ENCODE measurements at regions not wholly inside any gene's neighbourhood (a gene's known extent, or its start where the extent isn't known, plus 50 kb on each side); places are given as distances from the start of the nearest gene placed in this dataset.

DNA sequence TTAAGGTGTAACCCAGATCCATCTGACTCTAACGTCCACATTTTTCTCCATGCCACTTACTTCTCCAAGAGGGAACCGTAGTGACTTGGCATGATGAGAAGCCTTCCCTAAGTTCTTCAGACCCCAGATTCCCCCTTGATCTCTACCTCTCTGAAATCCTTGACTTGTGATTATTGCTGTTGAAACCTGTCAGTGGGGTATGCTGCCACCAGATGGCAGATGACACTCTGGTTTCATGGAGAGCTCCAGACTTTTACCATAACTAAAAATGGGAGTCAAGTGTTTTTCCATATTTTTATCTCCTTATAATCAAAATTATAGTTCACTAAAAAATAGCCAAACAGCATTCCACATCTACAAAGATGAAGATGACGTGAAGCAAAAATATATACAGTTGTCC lies 504.2 kb downstream of the SOX6 start:
- TF ChIP-seq CTCF (IDR thresholded peaks at IDR 0.05) (peak; percentile 6 to 38 (median 22)), POLR2A (IDR thresholded peaks at IDR 0.05) (no peak)
